ENCODE measurements at regions not wholly inside any gene's neighbourhood (a gene's known extent, or its start where the extent isn't known, plus 50 kb on each side); places are given as distances from the start of the nearest gene placed in this dataset.

DNA sequence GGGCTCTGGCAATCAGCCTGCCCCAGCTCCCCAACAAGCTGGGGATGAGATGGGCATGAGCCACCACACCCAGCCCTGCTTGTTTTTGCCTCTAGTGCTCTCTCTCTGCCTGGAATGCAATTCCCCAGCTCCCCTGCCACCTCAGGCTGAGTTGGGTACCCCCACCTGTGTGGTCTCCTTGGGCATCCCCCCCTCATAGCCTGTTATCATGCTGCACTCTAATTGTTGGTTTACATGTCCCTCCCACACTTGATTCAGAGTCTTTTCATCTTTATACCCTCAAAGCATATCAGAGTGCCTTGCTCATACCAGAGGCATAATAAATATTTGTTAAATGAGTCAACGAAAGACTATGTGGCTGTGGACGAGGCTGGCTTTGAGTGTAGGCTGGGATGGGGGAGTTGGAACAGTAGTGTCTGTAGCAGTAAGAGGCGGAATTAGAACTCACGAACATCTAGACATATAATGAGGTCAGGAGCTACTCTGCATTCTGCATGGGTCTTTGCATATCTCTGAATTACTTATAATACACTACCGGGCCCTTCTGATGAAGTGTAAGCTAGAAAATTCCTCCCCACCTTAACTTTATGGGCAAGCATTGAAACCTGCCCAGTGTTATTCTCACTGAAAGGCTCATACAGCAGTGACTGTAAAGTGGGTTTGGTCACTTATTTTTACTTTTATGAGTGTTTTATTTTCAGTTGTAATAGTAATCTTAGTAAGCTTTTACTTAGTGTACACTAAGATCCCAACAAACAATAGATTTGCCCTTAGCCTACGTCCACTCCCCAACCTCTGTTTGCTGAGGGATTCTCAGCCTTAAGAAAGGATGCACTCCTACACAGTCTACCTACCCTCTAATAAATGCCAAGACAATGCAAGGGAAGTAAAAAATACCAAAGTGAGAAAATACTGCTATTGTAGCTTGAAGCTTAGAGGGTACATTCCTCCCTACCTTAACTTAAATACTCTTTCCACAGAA lies 58.7 kb downstream of the EDN1 start:
- TF ChIP-seq POLR2A (IDR thresholded peaks at IDR 0.05): no peak
- TF ChIP-seq, protein P1, sequence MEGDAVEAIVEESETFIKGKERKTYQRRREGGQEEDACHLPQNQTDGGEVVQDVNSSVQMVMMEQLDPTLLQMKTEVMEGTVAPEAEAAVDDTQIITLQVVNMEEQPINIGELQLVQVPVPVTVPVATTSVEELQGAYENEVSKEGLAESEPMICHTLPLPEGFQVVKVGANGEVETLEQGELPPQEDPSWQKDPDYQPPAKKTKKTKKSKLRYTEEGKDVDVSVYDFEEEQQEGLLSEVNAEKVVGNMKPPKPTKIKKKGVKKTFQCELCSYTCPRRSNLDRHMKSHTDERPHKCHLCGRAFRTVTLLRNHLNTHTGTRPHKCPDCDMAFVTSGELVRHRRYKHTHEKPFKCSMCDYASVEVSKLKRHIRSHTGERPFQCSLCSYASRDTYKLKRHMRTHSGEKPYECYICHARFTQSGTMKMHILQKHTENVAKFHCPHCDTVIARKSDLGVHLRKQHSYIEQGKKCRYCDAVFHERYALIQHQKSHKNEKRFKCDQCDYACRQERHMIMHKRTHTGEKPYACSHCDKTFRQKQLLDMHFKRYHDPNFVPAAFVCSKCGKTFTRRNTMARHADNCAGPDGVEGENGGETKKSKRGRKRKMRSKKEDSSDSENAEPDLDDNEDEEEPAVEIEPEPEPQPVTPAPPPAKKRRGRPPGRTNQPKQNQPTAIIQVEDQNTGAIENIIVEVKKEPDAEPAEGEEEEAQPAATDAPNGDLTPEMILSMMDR (IDR thresholded peaks at IDR 0.05): no peak

All from breast epithelium (tissue), 3 donors.